ENCODE measurements at regions not wholly inside any gene's neighbourhood (a gene's known extent, or its start where the extent isn't known, plus 50 kb on each side); places are given as distances from the start of the nearest gene placed in this dataset.

DNA sequence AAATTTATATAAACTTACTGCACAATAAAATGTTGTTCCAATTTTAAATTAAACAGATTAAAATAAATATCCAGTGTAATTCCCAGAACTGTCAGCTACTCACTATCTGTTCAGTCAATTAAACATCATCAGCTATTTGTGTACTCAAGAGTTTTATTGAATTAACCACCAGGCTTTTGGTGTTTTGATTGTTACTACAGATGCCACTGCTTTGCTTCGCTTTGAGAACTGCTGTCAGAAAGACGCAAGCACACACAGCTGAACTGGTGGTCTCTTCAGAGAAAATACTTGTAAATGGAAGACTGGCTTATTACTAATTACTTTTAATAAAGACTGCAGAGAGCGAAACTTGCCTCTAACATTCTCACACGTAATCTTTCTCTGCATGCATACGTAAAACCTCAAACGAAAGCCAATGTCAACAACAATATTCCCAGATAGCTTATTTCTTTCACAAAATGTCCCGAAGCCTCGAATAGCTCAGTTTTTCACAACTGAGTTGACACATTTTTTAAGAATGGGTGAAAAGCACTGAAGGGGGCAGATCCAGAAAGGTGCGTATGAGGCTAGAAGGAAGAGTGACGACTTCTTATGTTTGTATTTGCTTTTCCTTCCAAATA lies 259.6 kb upstream of the RPS23 start:
- TF ChIP-seq, protein P1, sequence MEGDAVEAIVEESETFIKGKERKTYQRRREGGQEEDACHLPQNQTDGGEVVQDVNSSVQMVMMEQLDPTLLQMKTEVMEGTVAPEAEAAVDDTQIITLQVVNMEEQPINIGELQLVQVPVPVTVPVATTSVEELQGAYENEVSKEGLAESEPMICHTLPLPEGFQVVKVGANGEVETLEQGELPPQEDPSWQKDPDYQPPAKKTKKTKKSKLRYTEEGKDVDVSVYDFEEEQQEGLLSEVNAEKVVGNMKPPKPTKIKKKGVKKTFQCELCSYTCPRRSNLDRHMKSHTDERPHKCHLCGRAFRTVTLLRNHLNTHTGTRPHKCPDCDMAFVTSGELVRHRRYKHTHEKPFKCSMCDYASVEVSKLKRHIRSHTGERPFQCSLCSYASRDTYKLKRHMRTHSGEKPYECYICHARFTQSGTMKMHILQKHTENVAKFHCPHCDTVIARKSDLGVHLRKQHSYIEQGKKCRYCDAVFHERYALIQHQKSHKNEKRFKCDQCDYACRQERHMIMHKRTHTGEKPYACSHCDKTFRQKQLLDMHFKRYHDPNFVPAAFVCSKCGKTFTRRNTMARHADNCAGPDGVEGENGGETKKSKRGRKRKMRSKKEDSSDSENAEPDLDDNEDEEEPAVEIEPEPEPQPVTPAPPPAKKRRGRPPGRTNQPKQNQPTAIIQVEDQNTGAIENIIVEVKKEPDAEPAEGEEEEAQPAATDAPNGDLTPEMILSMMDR (IDR thresholded peaks at IDR 0.05; ENCODE audit: insufficient read depth, low read length) = no peak
- TF ChIP-seq POLR2AphosphoS5 (IDR thresholded peaks at IDR 0.05; ENCODE audit: low read depth) = no peak

All from HL-60 (cell line).